T-helper 1 cell treated with Interleukin-12 subunit alpha and Interleukin-12 subunit beta and Interleukin-4 antibody, amounts not matched to agents 30 μg/mL and 1 μg/mL, for 36 hours (primary cell): ENCODE measurements at regions not wholly inside any gene's neighbourhood (a gene's known extent, or its start where the extent isn't known, plus 50 kb on each side); places are given as distances from the start of the nearest gene placed in this dataset.
"Not testable (repeated sequence)": the region's sequence is repeated elsewhere in the genome, so short reads cannot be mapped to it uniquely, and the experiment has no call there.

ENCODE experiments used
- H3K27ac Mint-ChIP-seq: one replicate; pipeline ENCODE4 v1.8.0; 2021; ENCODE audit warnings: mild to moderate bottlenecking, mixed read lengths
- H3K27me3 Mint-ChIP-seq: one replicate; pipeline ENCODE4 v1.8.0; 2021; ENCODE audit warnings: low read depth, mixed read lengths
- H3K36me3 Mint-ChIP-seq: one replicate; pipeline ENCODE4 v1.8.0; 2021; ENCODE audit warnings: low read depth, mixed read lengths
- H3K4me1 Mint-ChIP-seq: one replicate; pipeline ENCODE4 v1.8.0; 2021; ENCODE audit warnings: low read depth, mixed read lengths
- H3K4me3 Mint-ChIP-seq: one replicate; pipeline ENCODE4 v1.8.0; 2021; ENCODE audit warnings: mild to moderate bottlenecking, moderate library complexity, mixed read lengths
- H3K9me3 Mint-ChIP-seq: one replicate; pipeline ENCODE4 v1.8.0; 2021; ENCODE audit warnings: mixed read lengths

GRCh38 chr13:81305928-81306327 is 965.0 kb upstream of the SPRY2 start:
- no peak overlapping the region for H3K27ac Mint-ChIP-seq
- no peaks in the 10 kb centered on the region for H3K4me1 Mint-ChIP-seq
- H3K4me3 Mint-ChIP-seq = no peak overlapping the region
- no peaks in the 10 kb centered on the region for H3K27me3 Mint-ChIP-seq
- H3K9me3 Mint-ChIP-seq = peaks cover 11% of the 10 kb centered on the region
- no peaks in the 10 kb centered on the region for H3K36me3 Mint-ChIP-seq

- Mint-ChIP-seq H3K27me3 (no peaks in the 10 kb centered on the region), H3K27ac (no peak overlapping the region), H3K9me3 (peaks cover 11% of the 10 kb centered on the region), H3K36me3 (no peaks in the 10 kb centered on the region), H3K4me3 (no peak overlapping the region), H3K4me1 (no peaks in the 10 kb centered on the region)
Observed at GRCh38 chr13:81304121-81304659, 963.3 kb upstream of the SPRY2 start.

- Mint-ChIP-seq H3K4me1 (no peaks in the 10 kb centered on the region), H3K27ac (no peak overlapping the region), H3K9me3 (peaks cover 7% of the 10 kb centered on the region), H3K36me3 (no peaks in the 10 kb centered on the region), H3K4me3 (no peak overlapping the region), H3K27me3 (no peaks in the 10 kb centered on the region)
Observed at GRCh38 chr13:81302677-81303076, 961.8 kb upstream of the SPRY2 start.

- H3K4me1 Mint-ChIP-seq = no peaks in the 10 kb centered on the region
- H3K4me3 Mint-ChIP-seq = no peak overlapping the region
- no peak overlapping the region for H3K27ac Mint-ChIP-seq
- H3K36me3 Mint-ChIP-seq = no peaks in the 10 kb centered on the region
- no peaks in the 10 kb centered on the region for H3K27me3 Mint-ChIP-seq
- H3K9me3 Mint-ChIP-seq = peaks cover 4% of the 10 kb centered on the region
Observed at GRCh38 chr13:81302125-81302524, 961.2 kb upstream of the SPRY2 start.

GRCh38 chr13:81295177-81295576 is 954.3 kb upstream of the SPRY2 start:
- Mint-ChIP-seq H3K27ac (no peak overlapping the region), H3K9me3 (peaks cover 8% of the 10 kb centered on the region), H3K36me3 (no peaks in the 10 kb centered on the region), H3K4me3 (no peak overlapping the region), H3K27me3 (no peaks in the 10 kb centered on the region), H3K4me1 (no peaks in the 10 kb centered on the region)

GRCh38 chr13:81293594-81294164 is 952.8 kb upstream of the SPRY2 start:
- H3K36me3 Mint-ChIP-seq = no peaks in the 10 kb centered on the region
- no peak overlapping the region for H3K4me3 Mint-ChIP-seq
- H3K27ac Mint-ChIP-seq = no peak overlapping the region
- H3K27me3 Mint-ChIP-seq = no peaks in the 10 kb centered on the region
- H3K9me3 Mint-ChIP-seq = peaks cover 8% of the 10 kb centered on the region
- H3K4me1 Mint-ChIP-seq = no peaks in the 10 kb centered on the region

GRCh38 chr13:81283561-81283960 is 942.6 kb upstream of the SPRY2 start:
- Mint-ChIP-seq H3K4me3 (no peak overlapping the region), H3K9me3 (peaks cover 27% of the 10 kb centered on the region), H3K27me3 (no peaks in the 10 kb centered on the region), H3K27ac (no peak overlapping the region), H3K4me1 (no peaks in the 10 kb centered on the region), H3K36me3 (no peaks in the 10 kb centered on the region)

- Mint-ChIP-seq H3K9me3 (peaks cover 29% of the 10 kb centered on the region), H3K36me3 (no peaks in the 10 kb centered on the region), H3K27ac (no peak overlapping the region), H3K4me1 (no peaks in the 10 kb centered on the region), H3K4me3 (no peak overlapping the region), H3K27me3 (no peaks in the 10 kb centered on the region)
Observed at GRCh38 chr13:81283062-81283461, 942.1 kb upstream of the SPRY2 start.

- Mint-ChIP-seq H3K27ac (no peak overlapping the region), H3K9me3 (peaks cover 38% of the 10 kb centered on the region), H3K4me3 (no peak overlapping the region), H3K36me3 (no peaks in the 10 kb centered on the region), H3K27me3 (no peaks in the 10 kb centered on the region), H3K4me1 (no peaks in the 10 kb centered on the region)
Observed at GRCh38 chr13:81275666-81276258, 934.8 kb upstream of the SPRY2 start.

GRCh38 chr13:81247711-81248110 is 906.8 kb upstream of the SPRY2 start:
- H3K4me3 Mint-ChIP-seq = no peak overlapping the region
- H3K9me3 Mint-ChIP-seq = no peaks in the 10 kb centered on the region
- no peaks in the 10 kb centered on the region for H3K36me3 Mint-ChIP-seq
- H3K27ac Mint-ChIP-seq = no peak overlapping the region
- H3K4me1 Mint-ChIP-seq = no peaks in the 10 kb centered on the region
- no peaks in the 10 kb centered on the region for H3K27me3 Mint-ChIP-seq

- no peak overlapping the region for H3K27ac Mint-ChIP-seq
- H3K4me1 Mint-ChIP-seq = no peaks in the 10 kb centered on the region
- H3K9me3 Mint-ChIP-seq = no peaks in the 10 kb centered on the region
- no peaks in the 10 kb centered on the region for H3K36me3 Mint-ChIP-seq
- no peak overlapping the region for H3K4me3 Mint-ChIP-seq
- H3K27me3 Mint-ChIP-seq = no peaks in the 10 kb centered on the region
Observed at GRCh38 chr13:81246556-81246955, 905.6 kb upstream of the SPRY2 start.

- Mint-ChIP-seq H3K9me3 (no peaks in the 10 kb centered on the region), H3K27me3 (no peaks in the 10 kb centered on the region), H3K4me1 (no peaks in the 10 kb centered on the region), H3K4me3 (no peak overlapping the region), H3K36me3 (no peaks in the 10 kb centered on the region), H3K27ac (no peak overlapping the region)
Observed at GRCh38 chr13:81244011-81244410, 903.1 kb upstream of the SPRY2 start.

- H3K27me3 Mint-ChIP-seq = no peaks in the 10 kb centered on the region
- H3K36me3 Mint-ChIP-seq = no peaks in the 10 kb centered on the region
Observed at GRCh38 chr13:81230386-81230785, 889.5 kb upstream of the SPRY2 start.

GRCh38 chr13:81226830-81227229 is 885.9 kb upstream of the SPRY2 start:
- H3K4me3 Mint-ChIP-seq, H3K36me3 Mint-ChIP-seq, H3K27ac Mint-ChIP-seq, H3K4me1 Mint-ChIP-seq, H3K27me3 Mint-ChIP-seq: not testable (repeated sequence)
- H3K9me3 Mint-ChIP-seq = peaks cover 15% of the 10 kb centered on the region

More at GRCh38 chr13:81230386-81230785, 889.5 kb upstream of the SPRY2 start:
- Mint-ChIP-seq H3K4me3 (no peak overlapping the region), H3K27ac (no peak overlapping the region), H3K9me3 (peaks cover 10% of the 10 kb centered on the region), H3K4me1 (no peaks in the 10 kb centered on the region)

- H3K4me1 Mint-ChIP-seq = no peaks in the 10 kb centered on the region
- H3K9me3 Mint-ChIP-seq = peaks cover 18% of the 10 kb centered on the region
- no peaks in the 10 kb centered on the region for H3K27me3 Mint-ChIP-seq
- no peak overlapping the region for H3K27ac Mint-ChIP-seq
- no peaks in the 10 kb centered on the region for H3K36me3 Mint-ChIP-seq
- no peak overlapping the region for H3K4me3 Mint-ChIP-seq
Observed at GRCh38 chr13:81224209-81224833, 883.4 kb upstream of the SPRY2 start.
